ENCODE measurements at regions not wholly inside any gene's neighbourhood (a gene's known extent, or its start where the extent isn't known, plus 50 kb on each side); places are given as distances from the start of the nearest gene placed in this dataset.

DNA sequence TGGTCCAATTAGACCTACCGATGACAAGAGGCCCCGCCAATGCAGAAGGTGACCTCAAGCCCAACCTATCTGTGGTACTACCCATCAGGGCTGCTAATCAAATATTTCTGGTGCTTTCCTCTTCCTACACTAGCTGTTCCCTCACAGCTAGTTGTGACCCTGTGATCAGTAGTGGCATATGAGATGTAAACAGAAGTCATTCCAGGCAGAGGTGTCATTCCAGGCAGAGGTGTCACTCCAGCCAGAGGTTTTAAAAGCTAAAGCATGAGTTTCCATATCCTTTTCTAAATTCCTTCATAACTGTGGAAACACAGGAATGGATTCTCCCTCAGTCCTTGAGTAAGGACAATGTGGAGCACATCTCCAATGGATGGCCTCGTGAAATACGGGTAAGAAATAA lies 110.9 kb upstream of the DNAJC10 start:
- TF ChIP-seq, protein P1, sequence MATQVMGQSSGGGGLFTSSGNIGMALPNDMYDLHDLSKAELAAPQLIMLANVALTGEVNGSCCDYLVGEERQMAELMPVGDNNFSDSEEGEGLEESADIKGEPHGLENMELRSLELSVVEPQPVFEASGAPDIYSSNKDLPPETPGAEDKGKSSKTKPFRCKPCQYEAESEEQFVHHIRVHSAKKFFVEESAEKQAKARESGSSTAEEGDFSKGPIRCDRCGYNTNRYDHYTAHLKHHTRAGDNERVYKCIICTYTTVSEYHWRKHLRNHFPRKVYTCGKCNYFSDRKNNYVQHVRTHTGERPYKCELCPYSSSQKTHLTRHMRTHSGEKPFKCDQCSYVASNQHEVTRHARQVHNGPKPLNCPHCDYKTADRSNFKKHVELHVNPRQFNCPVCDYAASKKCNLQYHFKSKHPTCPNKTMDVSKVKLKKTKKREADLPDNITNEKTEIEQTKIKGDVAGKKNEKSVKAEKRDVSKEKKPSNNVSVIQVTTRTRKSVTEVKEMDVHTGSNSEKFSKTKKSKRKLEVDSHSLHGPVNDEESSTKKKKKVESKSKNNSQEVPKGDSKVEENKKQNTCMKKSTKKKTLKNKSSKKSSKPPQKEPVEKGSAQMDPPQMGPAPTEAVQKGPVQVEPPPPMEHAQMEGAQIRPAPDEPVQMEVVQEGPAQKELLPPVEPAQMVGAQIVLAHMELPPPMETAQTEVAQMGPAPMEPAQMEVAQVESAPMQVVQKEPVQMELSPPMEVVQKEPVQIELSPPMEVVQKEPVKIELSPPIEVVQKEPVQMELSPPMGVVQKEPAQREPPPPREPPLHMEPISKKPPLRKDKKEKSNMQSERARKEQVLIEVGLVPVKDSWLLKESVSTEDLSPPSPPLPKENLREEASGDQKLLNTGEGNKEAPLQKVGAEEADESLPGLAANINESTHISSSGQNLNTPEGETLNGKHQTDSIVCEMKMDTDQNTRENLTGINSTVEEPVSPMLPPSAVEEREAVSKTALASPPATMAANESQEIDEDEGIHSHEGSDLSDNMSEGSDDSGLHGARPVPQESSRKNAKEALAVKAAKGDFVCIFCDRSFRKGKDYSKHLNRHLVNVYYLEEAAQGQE (IDR thresholded peaks at IDR 0.05; ENCODE audit: low read depth), result no peak
- TF ChIP-seq CEBPB (IDR thresholded peaks at IDR 0.05) (no peak), TCF12 (IDR thresholded peaks at IDR 0.05; ENCODE audit: low read depth) (no peak), EP300 (IDR thresholded peaks at IDR 0.05; ENCODE audit: borderline replicate concordance) (no peak), RAD21 (IDR thresholded peaks at IDR 0.05; ENCODE audit: low read depth) (no peak), TAF1 (IDR thresholded peaks at IDR 0.05; ENCODE audit: low read depth) (no peak), FOXM1 (IDR thresholded peaks at IDR 0.05; ENCODE audit: borderline replicate concordance, low read depth) (no peak)
- TF ChIP-seq, protein P2, sequence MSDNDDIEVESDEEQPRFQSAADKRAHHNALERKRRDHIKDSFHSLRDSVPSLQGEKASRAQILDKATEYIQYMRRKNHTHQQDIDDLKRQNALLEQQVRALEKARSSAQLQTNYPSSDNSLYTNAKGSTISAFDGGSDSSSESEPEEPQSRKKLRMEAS (IDR thresholded peaks at IDR 0.05), result no peak
- TF ChIP-seq, protein P3, sequence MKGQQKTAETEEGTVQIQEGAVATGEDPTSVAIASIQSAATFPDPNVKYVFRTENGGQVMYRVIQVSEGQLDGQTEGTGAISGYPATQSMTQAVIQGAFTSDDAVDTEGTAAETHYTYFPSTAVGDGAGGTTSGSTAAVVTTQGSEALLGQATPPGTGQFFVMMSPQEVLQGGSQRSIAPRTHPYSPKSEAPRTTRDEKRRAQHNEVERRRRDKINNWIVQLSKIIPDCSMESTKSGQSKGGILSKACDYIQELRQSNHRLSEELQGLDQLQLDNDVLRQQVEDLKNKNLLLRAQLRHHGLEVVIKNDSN (IDR thresholded peaks at IDR 0.05), result no peak

Data from Ishikawa (cell line).